ENCODE measurements at regions not wholly inside any gene's neighbourhood (a gene's known extent, or its start where the extent isn't known, plus 50 kb on each side); places are given as distances from the start of the nearest gene placed in this dataset.

GRCh38 chr5:123718238-123718637, 206.3 kb downstream of the CSNK1G3 start:
- no peak for TF ChIP-seq EZH2phosphoT487 (IDR thresholded peaks at IDR 0.05; ENCODE audit: borderline replicate concordance, low read depth, low read length)
- TF ChIP-seq CTCF (conservative IDR thresholded peaks at IDR 0.05; ENCODE audit: low read length): no peak
